Tibial nerve (tissue), 4 donors: ENCODE measurements at regions not wholly inside any gene's neighbourhood (a gene's known extent, or its start where the extent isn't known, plus 50 kb on each side); places are given as distances from the start of the nearest gene placed in this dataset.
"Not testable (repeated sequence)": the region's sequence is repeated elsewhere in the genome, so short reads cannot be mapped to it uniquely, and the experiment has no call there.

Experiments
- EP300 ChIP-seq, 2 donors: sonication (generic); formaldehyde crosslinking; IDR thresholded peaks; one replicate each; pipeline ENCODE4 v1.6.1; 2017; ENCODE audit warnings: antibody characterized with exemption in 2 of 2, mild to moderate bottlenecking in 1 of 2
- POLR2A ChIP-seq, 2 donors: fragments of 450-650 bp; IDR thresholded peaks; one replicate each; pipeline ENCODE4 v1.6.1; 2017; ENCODE audit warnings: antibody characterized with exemption in 2 of 2, mild to moderate bottlenecking in 2 of 2, moderate library complexity in 2 of 2
- TF ChIP-seq, protein P1 (sequence below), 5 experiments: fragments of 200-600 bp in 3 of 5; fragments of 450-650 bp in 2 of 5; sonication (generic) in 3 of 5; IDR thresholded peaks; one replicate each; pipeline ENCODE4 v1.5.1; 2016 to 2019; ENCODE audit warnings: antibody characterized with exemption in 5 of 5, mild to moderate bottlenecking in 3 of 5, moderate library complexity in 2 of 5

DNA sequence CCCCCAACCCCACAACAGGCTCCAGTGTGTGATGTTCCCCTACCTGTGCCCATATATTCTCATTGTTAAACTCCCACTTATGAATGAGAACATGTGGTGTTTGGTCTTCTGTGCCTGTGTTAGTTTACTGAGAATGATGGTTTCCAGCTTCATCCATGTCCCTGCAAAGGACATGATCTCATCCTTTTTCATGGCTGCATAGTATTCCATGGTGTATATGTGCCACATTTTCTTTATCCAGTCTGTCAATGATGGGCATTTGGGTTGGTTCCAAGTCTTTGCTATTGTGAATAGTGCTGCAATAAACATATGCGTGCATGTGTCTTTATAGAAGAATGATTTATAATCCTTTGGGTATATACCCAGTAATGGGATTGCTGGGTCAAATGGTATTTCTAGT, 233.0 kb downstream of the FZD1 start:
- TF ChIP-seq, protein P1, sequence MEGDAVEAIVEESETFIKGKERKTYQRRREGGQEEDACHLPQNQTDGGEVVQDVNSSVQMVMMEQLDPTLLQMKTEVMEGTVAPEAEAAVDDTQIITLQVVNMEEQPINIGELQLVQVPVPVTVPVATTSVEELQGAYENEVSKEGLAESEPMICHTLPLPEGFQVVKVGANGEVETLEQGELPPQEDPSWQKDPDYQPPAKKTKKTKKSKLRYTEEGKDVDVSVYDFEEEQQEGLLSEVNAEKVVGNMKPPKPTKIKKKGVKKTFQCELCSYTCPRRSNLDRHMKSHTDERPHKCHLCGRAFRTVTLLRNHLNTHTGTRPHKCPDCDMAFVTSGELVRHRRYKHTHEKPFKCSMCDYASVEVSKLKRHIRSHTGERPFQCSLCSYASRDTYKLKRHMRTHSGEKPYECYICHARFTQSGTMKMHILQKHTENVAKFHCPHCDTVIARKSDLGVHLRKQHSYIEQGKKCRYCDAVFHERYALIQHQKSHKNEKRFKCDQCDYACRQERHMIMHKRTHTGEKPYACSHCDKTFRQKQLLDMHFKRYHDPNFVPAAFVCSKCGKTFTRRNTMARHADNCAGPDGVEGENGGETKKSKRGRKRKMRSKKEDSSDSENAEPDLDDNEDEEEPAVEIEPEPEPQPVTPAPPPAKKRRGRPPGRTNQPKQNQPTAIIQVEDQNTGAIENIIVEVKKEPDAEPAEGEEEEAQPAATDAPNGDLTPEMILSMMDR (IDR thresholded peaks at IDR 0.05), result not testable (repeated sequence)
- TF ChIP-seq POLR2A, EP300 (IDR thresholded peaks at IDR 0.05): not testable (repeated sequence)
